DMS 273 (cell line): ENCODE measurements at regions not wholly inside any gene's neighbourhood (a gene's known extent, or its start where the extent isn't known, plus 50 kb on each side); places are given as distances from the start of the nearest gene placed in this dataset.
A peak's percentile ranks its signal among the peaks of the same experiment; 100 is the strongest.
"Not testable (repeated sequence)": the region's sequence is repeated elsewhere in the genome, so short reads cannot be mapped to it uniquely, and the experiment has no call there.

ENCODE experiments used
- DNase-seq: peaks from one replicate; lab custom pipeline; 2025; ENCODE audit not compliant: unreplicated experiment; lab: John Stamatoyannopoulos, UW

GRCh38 chr12:76292891-76293290, 55.3 kb downstream of the BBS10 start:
- not testable (repeated sequence) for DNase-seq

- not testable (repeated sequence) for DNase-seq
Observed at GRCh38 chr12:76292305-76292704, 55.9 kb downstream of the BBS10 start.

- DNase-seq, result no peak
Observed at GRCh38 chr12:76290963-76291859, 57.0 kb downstream of the BBS10 start.

- no peak for DNase-seq
Observed at GRCh38 chr12:76288218-76288617, 60.0 kb downstream of the BBS10 start.

- DNase-seq, result no peak
Observed at GRCh38 chr12:76284816-76285750, 63.1 kb downstream of the BBS10 start.

- no peak for DNase-seq
Observed at GRCh38 chr12:76282744-76283143, 65.5 kb downstream of the BBS10 start.

GRCh38 chr12:76277480-76277879, 70.7 kb downstream of the BBS10 start:
- no peak for DNase-seq

- DNase-seq, result no peak
Observed at GRCh38 chr12:76276499-76277151, 71.6 kb downstream of the BBS10 start.

- DNase-seq, result no peak
Observed at GRCh38 chr12:76275511-76276093, 72.6 kb downstream of the BBS10 start.

GRCh38 chr12:76274420-76275083, 73.7 kb downstream of the BBS10 start:
- no peak for DNase-seq

GRCh38 chr12:76272287-76272686, 75.9 kb downstream of the BBS10 start:
- DNase-seq, result no peak

- no peak for DNase-seq
Observed at GRCh38 chr12:76270657-76271358, 77.4 kb downstream of the BBS10 start.

GRCh38 chr12:76268267-76268666, 79.9 kb downstream of the BBS10 start:
- DNase-seq, result no peak

GRCh38 chr12:76266797-76267196, 81.4 kb downstream of the BBS10 start:
- peak; percentile 55 for DNase-seq

- no peak for DNase-seq
Observed at GRCh38 chr12:76265424-76266180, 82.6 kb downstream of the BBS10 start.

- no peak for DNase-seq
Observed at GRCh38 chr12:76264611-76265012, 83.6 kb downstream of the BBS10 start.

GRCh38 chr12:76263696-76264095, 84.5 kb downstream of the BBS10 start:
- no peak for DNase-seq

- no peak for DNase-seq
Observed at GRCh38 chr12:76260390-76260748, 87.8 kb downstream of the BBS10 start.
